ENCODE measurements at regions not wholly inside any gene's neighbourhood (a gene's known extent, or its start where the extent isn't known, plus 50 kb on each side); places are given as distances from the start of the nearest gene placed in this dataset.
A peak's percentile ranks its signal among the peaks of the same experiment; 100 is the strongest.
"Not testable (repeated sequence)": the region's sequence is repeated elsewhere in the genome, so short reads cannot be mapped to it uniquely, and the experiment has no call there.

- Histone ChIP-seq H3K36me3 (no peaks in the 10 kb centered on the region), H3K4me3 (replicated peaks in 1 of 3) (no peak overlapping the region), H3K27me3 (no peaks in the 10 kb centered on the region), H3K4me1 (no peaks in the 10 kb centered on the region), H3K27ac (no peak overlapping the region), H3K9me3 (no peaks in the 10 kb centered on the region)
- TF ChIP-seq CTCF (IDR thresholded peaks at IDR 0.05) (no peak), POLR2A (IDR thresholded peaks at IDR 0.05) (no peak)
- intact Hi-C loops (cut with DNase I): no loop called here
- DNase-seq: no peak
- WGBS, 2 donors: 67 to 80% methylated on average over 3 of the region's 3 CpGs
Measured at GRCh38 chr1:227489572-227489971, 73.8 kb upstream of the ZNF678 start.

- Histone ChIP-seq H3K36me3 (no peaks in the 10 kb centered on the region), H3K27ac (no peak overlapping the region), H3K4me1 (no peaks in the 10 kb centered on the region), H3K27me3 (no peaks in the 10 kb centered on the region), H3K9me3 (no peaks in the 10 kb centered on the region), H3K4me3 (replicated peaks in 1 of 3) (no peak overlapping the region)
- intact Hi-C loops (cut with DNase I): no loop called here
- no peak for TF ChIP-seq CTCF (IDR thresholded peaks at IDR 0.05)
- TF ChIP-seq POLR2A (IDR thresholded peaks at IDR 0.05): no peak
- DNase-seq: no peak
Measured at GRCh38 chr1:227487606-227488005, 75.8 kb upstream of the ZNF678 start.

GRCh38 chr1:227486559-227486958 lies 76.8 kb upstream of the ZNF678 start:
- DNase-seq: no peak
- Histone ChIP-seq H3K27me3 (no peaks in the 10 kb centered on the region), H3K27ac (no peak overlapping the region), H3K4me3 (replicated peaks in 1 of 3) (no peak overlapping the region), H3K9me3 (no peaks in the 10 kb centered on the region), H3K36me3 (no peaks in the 10 kb centered on the region), H3K4me1 (no peaks in the 10 kb centered on the region)
- TF ChIP-seq POLR2A (IDR thresholded peaks at IDR 0.05): no peak
- TF ChIP-seq CTCF (IDR thresholded peaks at IDR 0.05): no peak
- 75 to 80% methylated on average over 3 of the region's 3 CpGs for WGBS, 2 donors
- intact Hi-C loops (cut with DNase I): no loop called here

- H3K36me3 ChIP-seq: no peaks in the 10 kb centered on the region
- intact Hi-C loops (cut with DNase I): loop anchor here (5.0 kb wide), 1 partner anchor 470 kb away; no protein-coding TSS in a partner anchor
- no peak overlapping the region for H3K27ac ChIP-seq
- no peaks in the 10 kb centered on the region for H3K4me1 ChIP-seq
- H3K4me3 ChIP-seq (replicated peaks in 1 of 3): no peak overlapping the region
- DNase-seq: no peak
- H3K27me3 ChIP-seq: no peaks in the 10 kb centered on the region
- TF ChIP-seq CTCF (IDR thresholded peaks at IDR 0.05): no peak
- no peak for TF ChIP-seq POLR2A (IDR thresholded peaks at IDR 0.05)
- no peaks in the 10 kb centered on the region for H3K9me3 ChIP-seq
Measured at GRCh38 chr1:227482023-227482299, 81.4 kb upstream of the ZNF678 start.

- H3K36me3 ChIP-seq; H3K4me1 ChIP-seq; H3K27ac ChIP-seq; H3K4me3 ChIP-seq (replicated peaks in 1 of 3); intact Hi-C loops (cut with DNase I); H3K9me3 ChIP-seq; H3K27me3 ChIP-seq: not testable (repeated sequence)
- DNase-seq: peak in 1 of 2 donors; percentile 5
- 25 to 31% methylated on average over 2 to 3 of the region's 5 CpGs for WGBS, 2 donors
Measured at GRCh38 chr1:227474072-227474471, 89.3 kb upstream of the ZNF678 start.

GRCh38 chr1:227472772-227473171 lies 90.6 kb upstream of the ZNF678 start:
- no peak for DNase-seq
- H3K4me3 ChIP-seq (replicated peaks in 1 of 3): no peak overlapping the region
- no peaks in the 10 kb centered on the region for H3K36me3 ChIP-seq
- intact Hi-C loops (cut with DNase I): no loop called here
- H3K4me1 ChIP-seq: no peaks in the 10 kb centered on the region
- 93 to 96% methylated on average over 1 of the region's 1 CpG for WGBS, 2 donors
- TF ChIP-seq POLR2A (IDR thresholded peaks at IDR 0.05) (no peak), CTCF (IDR thresholded peaks at IDR 0.05) (no peak)
- H3K9me3 ChIP-seq: no peaks in the 10 kb centered on the region
- H3K27me3 ChIP-seq: no peaks in the 10 kb centered on the region
- no peak overlapping the region for H3K27ac ChIP-seq

Data from thyroid gland (tissue), 4 donors.